ENCODE measurements at regions not wholly inside any gene's neighbourhood (a gene's known extent, or its start where the extent isn't known, plus 50 kb on each side); places are given as distances from the start of the nearest gene placed in this dataset.

GRCh38 chr14:54256156-54256555 is 140.7 kb upstream of the CDKN3 start:
- TF ChIP-seq CTCF (conservative IDR thresholded peaks at IDR 0.05 in 1 of 2, IDR thresholded peaks at IDR 0.05 in 1 of 2; ENCODE audit: low read depth in 1 of 2, low read length in 2 of 2) (no peak), EZH2 (IDR thresholded peaks at IDR 0.05; ENCODE audit: low read length, missing control alignments) (no peak)
